SK-N-SH treated with all-trans-retinoic acid at 6 μM for 48 hours (cell line): ENCODE measurements at regions not wholly inside any gene's neighbourhood (a gene's known extent, or its start where the extent isn't known, plus 50 kb on each side); places are given as distances from the start of the nearest gene placed in this dataset.

Experiments
- ARNTL ChIP-seq: fragments of 450-650 bp; formaldehyde crosslinking; IDR thresholded peaks from 2 replicates; pipeline ENCODE4 v1.5.0; 2020; ENCODE audit warnings: low read depth, mild to moderate bottlenecking, moderate library complexity, borderline replicate concordance
- BACH2 ChIP-seq: fragments of 250-450 bp; sonication (Bioruptor Pico); IDR thresholded peaks from 2 replicates; pipeline ENCODE4 v1.9.0; 2021; ENCODE audit warnings: mild to moderate bottlenecking, borderline replicate concordance
- CREB5 ChIP-seq: fragments of 250-450 bp; sonication (Bioruptor Pico); IDR thresholded peaks from 2 replicates; pipeline ENCODE4 v1.5.1; 2020; ENCODE audit warnings: low read depth, mild to moderate bottlenecking, moderate library complexity
- CSDC2 ChIP-seq: fragments of 250-450 bp; sonication (Bioruptor Pico); IDR thresholded peaks from 2 replicates; pipeline ENCODE4 v1.5.0; 2020; ENCODE audit warnings: mild to moderate bottlenecking, moderate library complexity
- ESRRG ChIP-seq: fragments of 250-450 bp; sonication (Bioruptor Pico); IDR thresholded peaks from 2 replicates; pipeline ENCODE4 v1.6.1; 2021; ENCODE audit warnings: mild to moderate bottlenecking
- PATZ1 ChIP-seq: fragments of 250-450 bp; sonication (Bioruptor Pico); IDR thresholded peaks from 2 replicates; pipeline ENCODE4 v1.8.0; 2020; ENCODE audit warnings: mild to moderate bottlenecking, moderate library complexity, borderline replicate concordance
- RARB ChIP-seq: fragments of 250-450 bp; sonication (Bioruptor Pico); IDR thresholded peaks from 2 replicates; pipeline ENCODE4 v1.8.0; 2021; ENCODE audit warnings: mild to moderate bottlenecking, moderate library complexity
- TOX ChIP-seq: fragments of 250-450 bp; sonication (Bioruptor Pico); IDR thresholded peaks from 2 replicates; pipeline ENCODE4 v1.8.0; 2021; ENCODE audit warnings: mild to moderate bottlenecking, moderate library complexity, borderline replicate concordance
- TSHZ2 ChIP-seq: fragments of 250-450 bp; sonication (Bioruptor Pico); IDR thresholded peaks from 2 replicates; pipeline ENCODE4 v1.5.0; 2020; ENCODE audit warnings: mild to moderate bottlenecking, moderate library complexity
- ZFP30 ChIP-seq: fragments of 450-650 bp; formaldehyde crosslinking; IDR thresholded peaks from 2 replicates; pipeline ENCODE4 v1.5.0; 2022; ENCODE audit warnings: mild to moderate bottlenecking, moderate library complexity
- ZNF565 ChIP-seq: fragments of 450-650 bp; formaldehyde crosslinking; conservative IDR thresholded peaks from 2 replicates; pipeline ENCODE4 v1.5.0; 2020; ENCODE audit warnings: low read depth, mild to moderate bottlenecking, moderate library complexity
- ZNF8 ChIP-seq: fragments of 450-650 bp; formaldehyde crosslinking; IDR thresholded peaks from 2 replicates; pipeline ENCODE4 v1.5.0; 2020; ENCODE audit warnings: mild to moderate bottlenecking, moderate library complexity

GRCh38 chr1:115538579-115538978, 103.2 kb upstream of the VANGL1 start:
- TF ChIP-seq ZFP30 (CRISPR knock-in tag) = no peak
- TF ChIP-seq BACH2 (CRISPR knock-in tag) = no peak
- TF ChIP-seq TOX = no peak
- no peak for TF ChIP-seq ARNTL
- TF ChIP-seq CREB5 (CRISPR knock-in tag) = no peak
- no peak for TF ChIP-seq ZNF8
- no peak for TF ChIP-seq ZNF565 (CRISPR knock-in tag)
- TF ChIP-seq ESRRG (CRISPR knock-in tag) = no peak
- TF ChIP-seq RARB = no peak
- TF ChIP-seq CSDC2 (CRISPR knock-in tag) = no peak
- TF ChIP-seq PATZ1 = no peak
- no peak for TF ChIP-seq TSHZ2 (CRISPR knock-in tag)
